Skeletal muscle satellite cell (primary cell): ENCODE measurements at regions not wholly inside any gene's neighbourhood (a gene's known extent, or its start where the extent isn't known, plus 50 kb on each side); places are given as distances from the start of the nearest gene placed in this dataset.

Experiments
- H3K27me3 ChIP-seq: 2 replicates; pipeline ENCODE4 v1.7.0; 2013; ENCODE audit warnings: low read length; ENCODE audit not compliant: control insufficient read depth, insufficient read depth
- H3K36me3 ChIP-seq: 2 replicates; pipeline ENCODE4 v1.7.0; 2013; ENCODE audit warnings: mild to moderate bottlenecking, control low read depth, low read length; ENCODE audit not compliant: insufficient read depth
- H3K4me1 ChIP-seq: 2 replicates; pipeline ENCODE4 v1.7.0; 2013; ENCODE audit warnings: low read length; ENCODE audit not compliant: control insufficient read depth, insufficient read depth
- H3K4me2 ChIP-seq: 2 replicates; pipeline ENCODE4 v1.7.0; 2013; ENCODE audit warnings: mild to moderate bottlenecking, low read length
- H3K4me3 ChIP-seq: 2 replicates; pipeline ENCODE4 v1.7.0; 2013; ENCODE audit warnings: low read length
- H3K9ac ChIP-seq: 2 replicates; pipeline ENCODE4 v1.7.0; 2013; ENCODE audit warnings: mild to moderate bottlenecking, low read depth, low read length, moderate library complexity
- H3K9me3 ChIP-seq: replicated peaks from 2 replicates; pipeline ENCODE4 v1.7.0; 2013; ENCODE audit warnings: mild to moderate bottlenecking, control low read depth, low read length

GRCh38 chr20:53699085-53699674, 105.5 kb upstream of the ZNF217 start:
- H3K9ac ChIP-seq, result no peak overlapping the region
- H3K36me3 ChIP-seq, result no peaks in the 10 kb centered on the region
- no peak overlapping the region for H3K4me3 ChIP-seq
- H3K27me3 ChIP-seq, result no peaks in the 10 kb centered on the region
- H3K9me3 ChIP-seq, result no peaks in the 10 kb centered on the region
- no peaks in the 10 kb centered on the region for H3K4me1 ChIP-seq
- H3K4me2 ChIP-seq, result no peak overlapping the region

GRCh38 chr20:53698371-53698978, 104.8 kb upstream of the ZNF217 start:
- H3K27me3 ChIP-seq, result no peaks in the 10 kb centered on the region
- H3K4me1 ChIP-seq, result no peaks in the 10 kb centered on the region
- H3K4me2 ChIP-seq, result no peak overlapping the region
- H3K9me3 ChIP-seq, result no peaks in the 10 kb centered on the region
- H3K4me3 ChIP-seq, result no peak overlapping the region
- no peaks in the 10 kb centered on the region for H3K36me3 ChIP-seq
- H3K9ac ChIP-seq, result no peak overlapping the region

GRCh38 chr20:53695797-53696527, 102.3 kb upstream of the ZNF217 start:
- Histone ChIP-seq H3K4me3 (no peak overlapping the region), H3K9me3 (no peaks in the 10 kb centered on the region), H3K27me3 (no peaks in the 10 kb centered on the region), H3K36me3 (no peaks in the 10 kb centered on the region), H3K9ac (no peak overlapping the region), H3K4me1 (peaks cover 19% of the 10 kb centered on the region), H3K4me2 (no peak overlapping the region)

GRCh38 chr20:53693262-53693871, 99.7 kb upstream of the ZNF217 start:
- Histone ChIP-seq H3K4me3 (no peak overlapping the region), H3K36me3 (no peaks in the 10 kb centered on the region), H3K9ac (no peak overlapping the region), H3K9me3 (no peaks in the 10 kb centered on the region), H3K27me3 (no peaks in the 10 kb centered on the region), H3K4me1 (peaks cover 19% of the 10 kb centered on the region), H3K4me2 (no peak overlapping the region)

- peak overlapping the region; percentile 15 for H3K4me3 ChIP-seq
- peak overlapping the region; percentile 47 for H3K9ac ChIP-seq
- H3K36me3 ChIP-seq, result no peaks in the 10 kb centered on the region
These were observed 98.9 kb upstream of the ZNF217 start for GRCh38 chr20:53692465-53693067.

GRCh38 chr20:53691811-53692192, 98.2 kb upstream of the ZNF217 start:
- peak overlapping the region; percentile 34 for H3K4me2 ChIP-seq
- no peaks in the 10 kb centered on the region for H3K27me3 ChIP-seq
- H3K36me3 ChIP-seq, result no peaks in the 10 kb centered on the region
- no peaks in the 10 kb centered on the region for H3K9me3 ChIP-seq
- H3K4me1 ChIP-seq, result peaks cover 19% of the 10 kb centered on the region
- no peak overlapping the region for H3K4me3 ChIP-seq
- no peak overlapping the region for H3K9ac ChIP-seq

More at GRCh38 chr20:53692465-53693067, 98.9 kb upstream of the ZNF217 start:
- no peaks in the 10 kb centered on the region for H3K9me3 ChIP-seq
- peak overlapping the region; percentile 47 for H3K4me2 ChIP-seq
- no peaks in the 10 kb centered on the region for H3K27me3 ChIP-seq
- H3K4me1 ChIP-seq, result peaks cover 19% of the 10 kb centered on the region

- Histone ChIP-seq H3K4me2 (peak overlapping the region; percentile 34), H3K4me1 (peaks cover 19% of the 10 kb centered on the region), H3K9me3 (no peaks in the 10 kb centered on the region), H3K4me3 (no peak overlapping the region), H3K9ac (no peak overlapping the region), H3K27me3 (no peaks in the 10 kb centered on the region), H3K36me3 (no peaks in the 10 kb centered on the region)
These were observed 97.6 kb upstream of the ZNF217 start for GRCh38 chr20:53691060-53691810.

GRCh38 chr20:53688085-53688484, 94.4 kb upstream of the ZNF217 start:
- Histone ChIP-seq H3K27me3 (no peaks in the 10 kb centered on the region), H3K9me3 (no peaks in the 10 kb centered on the region), H3K4me1 (peaks cover 17% of the 10 kb centered on the region), H3K9ac (no peak overlapping the region), H3K36me3 (no peaks in the 10 kb centered on the region), H3K4me3 (no peak overlapping the region), H3K4me2 (no peak overlapping the region)

- no peaks in the 10 kb centered on the region for H3K27me3 ChIP-seq
- no peak overlapping the region for H3K9ac ChIP-seq
- no peaks in the 10 kb centered on the region for H3K9me3 ChIP-seq
- no peak overlapping the region for H3K4me2 ChIP-seq
- H3K4me1 ChIP-seq, result no peaks in the 10 kb centered on the region
- H3K36me3 ChIP-seq, result no peaks in the 10 kb centered on the region
- H3K4me3 ChIP-seq, result no peak overlapping the region
These were observed 91.5 kb upstream of the ZNF217 start for GRCh38 chr20:53685070-53685595.

- Histone ChIP-seq H3K9ac (no peak overlapping the region), H3K27me3 (no peaks in the 10 kb centered on the region), H3K36me3 (no peaks in the 10 kb centered on the region), H3K4me3 (no peak overlapping the region), H3K4me1 (peaks cover 6% of the 10 kb centered on the region), H3K9me3 (no peaks in the 10 kb centered on the region), H3K4me2 (no peak overlapping the region)
These were observed 89.9 kb upstream of the ZNF217 start for GRCh38 chr20:53683506-53683905.
